ENCODE measurements at regions not wholly inside any gene's neighbourhood (a gene's known extent, or its start where the extent isn't known, plus 50 kb on each side); places are given as distances from the start of the nearest gene placed in this dataset.

DNA sequence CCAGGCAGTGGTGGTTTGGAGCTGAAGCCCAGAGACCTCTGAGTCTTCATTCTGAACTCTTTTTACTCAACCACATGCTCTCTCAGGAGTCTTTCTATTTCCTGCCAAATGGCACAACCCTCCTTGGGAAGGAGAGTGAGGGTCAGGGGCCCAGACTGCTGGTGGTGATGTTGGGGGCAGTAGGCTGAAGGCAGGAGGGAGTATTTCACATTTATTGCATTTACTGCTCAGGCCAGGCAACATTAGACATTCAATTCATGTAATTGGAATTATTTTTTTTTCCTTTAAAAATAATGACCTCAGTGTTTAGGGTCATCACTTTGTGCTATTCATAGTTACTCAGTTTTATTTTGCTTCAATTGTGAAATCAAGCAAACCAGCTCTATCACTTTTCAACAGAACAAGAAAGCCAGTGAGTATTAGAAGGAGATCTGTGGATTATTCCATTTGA, 311.3 kb upstream of the NT5C1B start:
- intact Hi-C loops (cut with micrococcal nuclease) (no loop called here), dilution Hi-C loops (cut with MboI; ENCODE audit: extremely low pct_ligation_motif_present, low sequenced_read_pairs) (no loop called here)
- Histone ChIP-seq H3K27me3 (ENCODE audit: control insufficient read depth in 2 of 2, insufficient read depth in 2 of 2, low read length in 2 of 2) (no peaks in the 10 kb centered on the region), H3K4me2 (ENCODE audit: insufficient read depth, low read length) (no peak overlapping the region), H3K9ac (replicated peaks; ENCODE audit: extremely low read depth, insufficient read depth, low read length) (no peak overlapping the region), H2AFZ (ENCODE audit: low read depth, low read length) (no peak overlapping the region), H3K4me3 (replicated peaks in 1 of 3; ENCODE audit: insufficient read depth in 1 of 3, low read depth in 1 of 3, low read length in 3 of 3) (no peak overlapping the region), H3K36me3 (ENCODE audit: control insufficient read depth in 2 of 2, extremely low read depth in 1 of 2, insufficient read depth in 2 of 2, low read length in 2 of 2) (no peaks in the 10 kb centered on the region), H3K9me1 (replicated peaks; ENCODE audit: control insufficient read depth, extremely low read depth, insufficient read depth, low read length) (no peaks in the 10 kb centered on the region), H3K79me2 (ENCODE audit: control insufficient read depth, insufficient read depth, low read length) (no peaks in the 10 kb centered on the region), H3K4me1 (ENCODE audit: control insufficient read depth, extremely low read depth, insufficient read depth, low read length) (no peaks in the 10 kb centered on the region), H4K20me1 (replicated peaks; ENCODE audit: control insufficient read depth, extremely low read depth, insufficient read depth, low read length) (no peaks in the 10 kb centered on the region), H3K27ac (ENCODE audit: insufficient read depth, low read depth, low read length) (no peak overlapping the region), H3K9me3 (replicated peaks; ENCODE audit: control insufficient read depth, insufficient read depth, low read length) (no peaks in the 10 kb centered on the region)
- no peak for FAIRE-seq
- TF ChIP-seq EZH2 (IDR thresholded peaks at IDR 0.05; ENCODE audit: borderline replicate concordance, low read depth, low read length, severe bottlenecking) (no peak), POLR2A (IDR thresholded peaks at IDR 0.05; ENCODE audit: low read depth, low read length) (no peak), MYC (IDR thresholded peaks at IDR 0.05; ENCODE audit: low read depth, low read length) (no peak), FOS (IDR thresholded peaks at IDR 0.05; ENCODE audit: borderline replicate concordance, insufficient read depth, low read length) (no peak), JUN (IDR thresholded peaks at IDR 0.05; ENCODE audit: borderline replicate concordance, insufficient read depth, insufficient read length, low read depth) (no peak), GATA2 (IDR thresholded peaks at IDR 0.05; ENCODE audit: insufficient read depth, insufficient read length, low read depth, low read length) (no peak), POLR2AphosphoS5 (IDR thresholded peaks at IDR 0.05; ENCODE audit: insufficient read depth, low read depth, low read length) (no peak)
- TF ChIP-seq, protein P1, sequence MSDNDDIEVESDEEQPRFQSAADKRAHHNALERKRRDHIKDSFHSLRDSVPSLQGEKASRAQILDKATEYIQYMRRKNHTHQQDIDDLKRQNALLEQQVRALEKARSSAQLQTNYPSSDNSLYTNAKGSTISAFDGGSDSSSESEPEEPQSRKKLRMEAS (IDR thresholded peaks at IDR 0.05; ENCODE audit: insufficient read depth, insufficient read length) = no peak
- TF ChIP-seq, protein P2, sequence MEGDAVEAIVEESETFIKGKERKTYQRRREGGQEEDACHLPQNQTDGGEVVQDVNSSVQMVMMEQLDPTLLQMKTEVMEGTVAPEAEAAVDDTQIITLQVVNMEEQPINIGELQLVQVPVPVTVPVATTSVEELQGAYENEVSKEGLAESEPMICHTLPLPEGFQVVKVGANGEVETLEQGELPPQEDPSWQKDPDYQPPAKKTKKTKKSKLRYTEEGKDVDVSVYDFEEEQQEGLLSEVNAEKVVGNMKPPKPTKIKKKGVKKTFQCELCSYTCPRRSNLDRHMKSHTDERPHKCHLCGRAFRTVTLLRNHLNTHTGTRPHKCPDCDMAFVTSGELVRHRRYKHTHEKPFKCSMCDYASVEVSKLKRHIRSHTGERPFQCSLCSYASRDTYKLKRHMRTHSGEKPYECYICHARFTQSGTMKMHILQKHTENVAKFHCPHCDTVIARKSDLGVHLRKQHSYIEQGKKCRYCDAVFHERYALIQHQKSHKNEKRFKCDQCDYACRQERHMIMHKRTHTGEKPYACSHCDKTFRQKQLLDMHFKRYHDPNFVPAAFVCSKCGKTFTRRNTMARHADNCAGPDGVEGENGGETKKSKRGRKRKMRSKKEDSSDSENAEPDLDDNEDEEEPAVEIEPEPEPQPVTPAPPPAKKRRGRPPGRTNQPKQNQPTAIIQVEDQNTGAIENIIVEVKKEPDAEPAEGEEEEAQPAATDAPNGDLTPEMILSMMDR (IDR thresholded peaks at IDR 0.05; ENCODE audit: extremely low read depth in 1 of 2, insufficient read depth in 1 of 2, low read depth in 1 of 2, low read length in 2 of 2) = no peak
- CTCF ChIA-PET = no interaction called here
- POLR2A ChIA-PET = no interaction called here
- DNase-seq (ENCODE audit: low read depth, low spot score) = no peak
- BruUV-seq (replicated peaks) = no TSS peak

Measured in endothelial cell of umbilical vein (primary cell).